H1 (cell line): ENCODE measurements at regions not wholly inside any gene's neighbourhood (a gene's known extent, or its start where the extent isn't known, plus 50 kb on each side); places are given as distances from the start of the nearest gene placed in this dataset.

ENCODE experiments used
- CTCF ChIA-PET: fragments of 300-600 bp; sonication (Branson Sonifier 250); formaldehyde crosslinking; loops from one replicate; lab custom pipeline; 2021; ENCODE audit not compliant: partially characterized antibody; lab: Charles Lee
- POLR2A ChIA-PET: fragments of 300-600 bp; sonication (Branson Sonifier 250); formaldehyde crosslinking; loops from one replicate; lab custom pipeline; 2021; ENCODE audit warnings: inconsistent platforms; ENCODE audit not compliant: partially characterized antibody; lab: Charles Lee
- DNase-seq, 2 experiments: peaks; one replicate each; pipeline versions ENCODE4 v3.0.0 to v3.0.0-alpha.2; 2010 to 2022; ENCODE audit warnings: low spot score in 2 of 2, low read depth in 1 of 2, mixed read lengths in 1 of 2
- FAIRE-seq: peaks from 2 replicates; lab custom pipeline; 2011; peaks lifted over from hg19 to GRCh38; lab: Jason Lieb, UNC
- H2AFZ ChIP-seq: 2 replicates; pipeline ENCODE4 v1.8.1; 2012; ENCODE audit warnings: low read length, inconsistent platforms
- H2AK5ac ChIP-seq: 2 replicates; pipeline ENCODE4 v1.6.1; 2013; ENCODE audit warnings: low read depth, low read length
- H2BK120ac ChIP-seq: replicated peaks from 2 replicates; pipeline ENCODE3; 2013; ENCODE audit warnings: low read depth, low read length, inconsistent platforms
- H2BK12ac ChIP-seq: 2 replicates; pipeline ENCODE4 v1.6.1; 2013; ENCODE audit warnings: low read depth, low read length
- H2BK15ac ChIP-seq: 2 replicates; pipeline ENCODE4 v1.6.1; 2013; ENCODE audit warnings: low read length
- H2BK20ac ChIP-seq: 2 replicates; pipeline ENCODE4 v1.6.1; 2013; ENCODE audit warnings: low read length
- H2BK5ac ChIP-seq: 2 replicates; pipeline ENCODE4 v1.6.1; 2013; ENCODE audit warnings: low read depth, low read length
- H3K14ac ChIP-seq: 2 replicates; pipeline ENCODE4 v1.6.1; 2013; ENCODE audit warnings: inconsistent platforms; ENCODE audit not compliant: insufficient read length
- H3K18ac ChIP-seq: 2 replicates; pipeline ENCODE4 v1.6.1; 2013; ENCODE audit warnings: low read length; ENCODE audit errors: extremely low read depth
- H3K23ac ChIP-seq: 2 replicates; pipeline ENCODE4 v1.6.1; 2013; ENCODE audit warnings: inconsistent platforms; ENCODE audit not compliant: insufficient read length
- H3K23me2 ChIP-seq: 2 replicates; pipeline ENCODE4 v1.6.1; 2013; ENCODE audit warnings: low read depth, low read length
- H3K27ac ChIP-seq: 2 replicates; pipeline ENCODE4 v1.6.1; 2011; ENCODE audit warnings: low read depth, low read length, inconsistent platforms
- H3K27me3 ChIP-seq, 4 experiments: replicated peaks in 1 of 4; 1 replicate in 1 of 4; 2 replicates in 3 of 4; pipeline versions ENCODE4 v1.6.1 to v1.8.1; 2011 to 2013; ENCODE audit warnings: low read length in 3 of 4, mild to moderate bottlenecking in 3 of 4, inconsistent platforms in 2 of 4, mixed read lengths in 2 of 4, moderate library complexity in 1 of 4; ENCODE audit not compliant: control insufficient read depth in 3 of 4, insufficient read depth in 3 of 4; ENCODE audit errors: extremely low read depth in 1 of 4
- H3K36me3 ChIP-seq, 4 experiments: 2 replicates each; pipeline versions ENCODE4 v1.6.1 to v1.8.1; 2011 to 2013; ENCODE audit warnings: mild to moderate bottlenecking in 4 of 4, low read length in 3 of 4, moderate library complexity in 2 of 4, control low read depth in 1 of 4, inconsistent platforms in 1 of 4; ENCODE audit not compliant: insufficient read depth in 4 of 4, control insufficient read depth in 2 of 4
- H3K4ac ChIP-seq: replicated peaks from 2 replicates; pipeline ENCODE3; 2013; ENCODE audit warnings: low read length, low read depth, mixed read lengths, inconsistent platforms; ENCODE audit not compliant: insufficient read length
- H3K4me1 ChIP-seq, 4 experiments: replicated peaks in 1 of 4; 1 replicate in 1 of 4; 2 replicates in 3 of 4; pipeline versions ENCODE4 v1.6.1 to v1.8.1; 2011 to 2013; ENCODE audit warnings: low read length in 3 of 4, inconsistent platforms in 2 of 4, mixed read lengths in 1 of 4; ENCODE audit not compliant: insufficient read depth in 4 of 4, control insufficient read depth in 3 of 4
- H3K4me2 ChIP-seq, 2 experiments: 2 replicates each; pipeline versions ENCODE4 v1.6.1 to v1.8.1; 2011 to 2013; ENCODE audit warnings: low read depth in 2 of 2, low read length in 2 of 2, control low read depth in 1 of 2, inconsistent platforms in 1 of 2, mild to moderate bottlenecking in 1 of 2; ENCODE audit not compliant: insufficient read depth in 1 of 2
- H3K4me3 ChIP-seq, 4 experiments: fragments of 200-600, 300-600 bp in 1 of 4; sonication (generic), shearing (Covaris generic), sonication (Bioruptor Twin) in 1 of 4; 2 replicates each; pipeline versions ENCODE4 v1.5.1 to v1.8.1; 2011 to 2016; ENCODE audit warnings: low read length in 4 of 4, low read depth in 3 of 4, control low read depth in 2 of 4, inconsistent platforms in 2 of 4, mild to moderate bottlenecking in 2 of 4, mixed read lengths in 1 of 4, moderate library complexity in 1 of 4; ENCODE audit not compliant: insufficient read depth in 2 of 4; ENCODE audit errors: extremely low read depth in 1 of 4
- H3K56ac ChIP-seq: replicated peaks from 2 replicates; pipeline ENCODE3; 2013; ENCODE audit warnings: low read depth, mild to moderate bottlenecking, mixed read lengths, low read length, inconsistent platforms; ENCODE audit not compliant: insufficient read length
- H3K79me1 ChIP-seq: 2 replicates; pipeline ENCODE4 v1.6.1; 2013; ENCODE audit warnings: low read depth, low read length, control low read depth
- H3K79me2 ChIP-seq, 2 experiments: 2 replicates each; pipeline versions ENCODE4 v1.6.1 to v1.8.1; 2012 to 2013; ENCODE audit warnings: low read length in 2 of 2, mild to moderate bottlenecking in 2 of 2, inconsistent platforms in 1 of 2; ENCODE audit not compliant: insufficient read depth in 2 of 2, control insufficient read depth in 1 of 2
- H3K9ac ChIP-seq, 4 experiments: replicated peaks in 1 of 4; 1 replicate in 1 of 4; 2 replicates in 3 of 4; pipeline versions ENCODE4 v1.6.1 to v1.8.1; 2011 to 2013; ENCODE audit warnings: low read depth in 3 of 4, low read length in 3 of 4, control low read depth in 2 of 4, mild to moderate bottlenecking in 2 of 4, moderate library complexity in 2 of 4, inconsistent platforms in 1 of 4; ENCODE audit errors: extremely low read depth in 1 of 4
- H3K9me3 ChIP-seq, 2 experiments: 2 replicates each; pipeline versions ENCODE4 v1.6.1 to v1.8.1; 2012 to 2013; ENCODE audit warnings: mild to moderate bottlenecking in 2 of 2, moderate library complexity in 2 of 2, control low read depth in 1 of 2, inconsistent platforms in 1 of 2, low read depth in 1 of 2, low read length in 1 of 2, mixed read lengths in 1 of 2; ENCODE audit not compliant: insufficient read depth in 2 of 2
- H4K20me1 ChIP-seq, 2 experiments: replicated peaks in 1 of 2; 2 replicates each; pipeline versions ENCODE3 to v1.8.1; 2011 to 2013; ENCODE audit warnings: inconsistent platforms in 2 of 2, low read length in 2 of 2, mild to moderate bottlenecking in 1 of 2; ENCODE audit not compliant: insufficient read depth in 2 of 2, control insufficient read depth in 1 of 2
- H4K5ac ChIP-seq: 2 replicates; pipeline ENCODE4 v1.6.1; 2013; ENCODE audit warnings: low read length, low read depth, mixed read lengths, inconsistent platforms; ENCODE audit not compliant: insufficient read length
- H4K8ac ChIP-seq: 2 replicates; pipeline ENCODE4 v1.8.0; 2013; ENCODE audit warnings: mild to moderate bottlenecking, moderate library complexity, low read length, inconsistent platforms; ENCODE audit not compliant: insufficient read depth; ENCODE audit errors: extremely low read depth
- H4K91ac ChIP-seq: replicated peaks from 2 replicates; pipeline ENCODE3; 2013; ENCODE audit warnings: low read length, mixed read lengths, inconsistent platforms; ENCODE audit not compliant: insufficient read length
- BACH1 ChIP-seq: IDR thresholded peaks from 2 replicates; pipeline ENCODE4 v1.6.1; 2012; ENCODE audit warnings: low read length, improper control_type of control experiment
- CBX5 ChIP-seq: fragments of 300-800, 300-1000 bp; sonication (generic); IDR thresholded peaks from 2 replicates; pipeline ENCODE4 v1.7.1; 2016; ENCODE audit warnings: antibody characterized with exemption, low read length, low read depth
- EGR1 ChIP-seq: IDR thresholded peaks from 2 replicates; pipeline ENCODE4 v1.6.1; 2011; ENCODE audit warnings: low read depth, low read length, borderline replicate concordance
- GABPA ChIP-seq: IDR thresholded peaks from 2 replicates; pipeline ENCODE4 v1.6.1; 2011; ENCODE audit warnings: mild to moderate bottlenecking, low read length, moderate library complexity, borderline replicate concordance; ENCODE audit not compliant: insufficient read depth
- JUND ChIP-seq: IDR thresholded peaks from 2 replicates; pipeline ENCODE4 v1.6.1; 2011; ENCODE audit warnings: mild to moderate bottlenecking, improper control_type of control experiment, low read length
- PHF8 ChIP-seq: fragments of 200-600 bp; sonication (generic); conservative IDR thresholded peaks from 2 replicates; pipeline ENCODE4 v1.7.1; 2012; ENCODE audit warnings: low read depth, mild to moderate bottlenecking, inconsistent platforms, low read length, moderate library complexity
- POLR2AphosphoS5 ChIP-seq: IDR thresholded peaks from 2 replicates; pipeline ENCODE4 v1.6.1; 2011; ENCODE audit warnings: low read depth, low read length
- RXRA ChIP-seq: IDR thresholded peaks from 2 replicates; pipeline ENCODE4 v1.6.1; 2011; ENCODE audit warnings: low read depth, mild to moderate bottlenecking, low read length, moderate library complexity; ENCODE audit not compliant: insufficient read depth
- SIRT6 ChIP-seq: IDR thresholded peaks from one replicate; pipeline ENCODE4 v1.7.1; 2012; ENCODE audit warnings: low read length, inconsistent platforms
- SRF ChIP-seq: IDR thresholded peaks from 2 replicates; pipeline ENCODE4 v1.6.1; 2011; ENCODE audit warnings: mild to moderate bottlenecking, low read depth, low read length, moderate library complexity
- TEAD4 ChIP-seq: IDR thresholded peaks from 2 replicates; pipeline ENCODE4 v1.6.1; 2012; ENCODE audit warnings: low read depth, low read length, inconsistent platforms, mixed read lengths
- WGBS, 2 experiments: shearing (Covaris generic) in 1 of 2; methylation state at CpG; one replicate each; pipeline versions ENCODE4 v1.1.6 to v1.1.7; 2013 to 2015; ENCODE audit warnings: low lambda C conversion rate in 2 of 2, mixed read lengths in 2 of 2, inconsistent platforms in 1 of 2, low coverage in 1 of 2, missing lambda C conversion rate in 1 of 2; ENCODE audit not compliant: insufficient replicate concordance in 2 of 2, insufficient coverage in 1 of 2, insufficient read length in 1 of 2; ENCODE audit errors: extremely low coverage in 1 of 2, missing lambda C conversion rate in 1 of 2; 5-methylcytosine and 5-hydroxymethylcytosine counted together

- H2BK12ac ChIP-seq = no peak overlapping the region
- no peak for TF ChIP-seq POLR2AphosphoS5
- TF ChIP-seq BACH1 = no peak
- TF ChIP-seq EGR1 = no peak
- no peak for TF ChIP-seq GABPA
- TF ChIP-seq PHF8 = no peak
- no peak for TF ChIP-seq TEAD4
- TF ChIP-seq SIRT6 = no peak
- no peak for TF ChIP-seq RXRA
- TF ChIP-seq CBX5 = no peak
- no peak for TF ChIP-seq JUND
- TF ChIP-seq SRF = no peak
- H4K5ac ChIP-seq = no peak overlapping the region
- H2AK5ac ChIP-seq = no peak overlapping the region
- H3K4me1 ChIP-seq = no peaks in the 10 kb centered on the region
- H2BK15ac ChIP-seq = no peak overlapping the region
- FAIRE-seq = no peak
- POLR2A ChIA-PET = no interaction called here
- H4K91ac ChIP-seq = no peak overlapping the region
- H4K8ac ChIP-seq = no peak overlapping the region
- H3K9ac ChIP-seq = no peak overlapping the region
- no peaks in the 10 kb centered on the region for H4K20me1 ChIP-seq
- no peaks in the 10 kb centered on the region; a peak in 1 of 4 replicates for H3K9me3 ChIP-seq
- no peaks in the 10 kb centered on the region for H3K27me3 ChIP-seq
- H2BK20ac ChIP-seq = no peak overlapping the region
- no peak overlapping the region for H2BK5ac ChIP-seq
- no peak overlapping the region for H3K4me2 ChIP-seq
- no peaks in the 10 kb centered on the region for H3K23me2 ChIP-seq
- H3K56ac ChIP-seq = no peak overlapping the region
- no peaks in the 10 kb centered on the region for H3K79me2 ChIP-seq
- no peak overlapping the region for H3K14ac ChIP-seq
- WGBS, 2 experiments = 94% methylated on average over 4 of the region's 4 CpGs; no CpG with 5 or more reads in 1 of the 2 experiments
- CTCF ChIA-PET = no interaction called here
- no peak overlapping the region for H3K4me3 ChIP-seq
- H3K18ac ChIP-seq = no peak overlapping the region
- DNase-seq = no peak
- no peak overlapping the region for H3K23ac ChIP-seq
- no peaks in the 10 kb centered on the region for H3K36me3 ChIP-seq
- H3K79me1 ChIP-seq = no peaks in the 10 kb centered on the region
- H3K4ac ChIP-seq = no peak overlapping the region
- no peak overlapping the region for H2BK120ac ChIP-seq
- no peak overlapping the region for H2AFZ ChIP-seq
- no peak overlapping the region for H3K27ac ChIP-seq
Measured at GRCh38 chr12:46101485-46101869, 111.1 kb upstream of the SCAF11 start.
